NK-92 treated with Interleukin-12 subunit alpha and Interleukin-12 subunit beta, amount 100 ng/mL, for 24 hours (cell line): ENCODE measurements at regions not wholly inside any gene's neighbourhood (a gene's known extent, or its start where the extent isn't known, plus 50 kb on each side); places are given as distances from the start of the nearest gene placed in this dataset.

Experiments used
- DNase-seq: peaks from one replicate; lab custom pipeline; 2025; lab: John Stamatoyannopoulos, UW

GRCh38 chr9:14428781-14429230 is 114.9 kb upstream of the NFIB start:
- peak; percentile 28 for DNase-seq

DNA sequence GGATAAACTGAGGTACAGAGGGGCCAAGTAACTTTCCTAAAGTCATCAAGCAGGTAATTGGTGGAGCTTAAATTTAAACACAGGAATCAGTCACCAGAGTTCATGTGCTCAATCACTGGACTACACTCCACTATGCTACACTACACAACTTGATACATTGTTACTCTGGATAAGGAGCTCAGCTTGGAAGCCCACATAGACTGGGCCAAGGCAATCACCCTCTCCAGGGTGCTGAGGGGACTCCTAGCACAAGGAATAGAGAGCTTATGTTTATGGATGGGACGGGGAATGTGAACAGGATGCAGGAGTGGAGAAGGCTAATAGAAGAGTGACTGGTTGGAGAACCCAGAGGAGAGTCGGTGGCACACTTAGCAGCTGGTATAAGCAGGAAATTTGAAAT is 113.5 kb upstream of the NFIB start:
- DNase-seq = no peak

DNA sequence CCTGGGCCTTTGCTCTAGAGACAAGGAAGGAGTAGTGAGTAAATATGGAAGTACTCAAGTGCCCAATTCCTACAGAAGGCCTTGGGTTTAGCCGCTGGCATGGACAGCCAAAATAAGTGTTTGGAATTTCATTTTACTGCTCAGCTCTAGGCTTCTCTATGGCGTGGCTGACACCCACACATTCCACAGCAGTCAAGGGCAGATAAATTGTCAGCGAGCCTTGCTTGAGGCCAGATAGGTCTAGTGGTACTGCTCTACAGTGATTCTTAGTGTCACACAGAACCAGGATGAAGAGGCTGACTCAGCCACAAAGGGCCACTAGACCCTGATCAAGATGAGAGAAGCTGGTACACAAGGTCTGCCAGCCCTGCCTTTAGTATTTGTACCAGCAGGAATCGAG is 111.0 kb upstream of the NFIB start:
- DNase-seq = no peak

DNA sequence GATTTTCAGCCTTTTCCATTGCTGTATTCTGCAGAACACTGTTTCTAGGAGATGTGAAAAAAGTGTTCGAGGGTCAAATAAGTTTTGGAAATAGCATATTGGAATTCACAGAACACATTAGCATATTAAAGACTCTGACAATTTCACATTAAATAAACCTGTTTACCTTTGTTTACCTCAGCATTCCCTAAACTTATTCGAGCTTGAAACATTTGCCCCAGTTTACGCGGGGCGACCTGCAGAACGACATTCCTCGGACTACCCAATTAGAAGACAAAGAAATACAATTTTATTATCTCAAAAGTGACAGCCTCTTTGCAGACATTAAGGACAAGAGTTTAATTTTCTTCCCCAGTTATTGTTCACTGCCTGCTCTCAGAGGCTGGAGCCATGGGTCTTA is 110.3 kb upstream of the NFIB start:
- DNase-seq = no peak

GRCh38 chr9:14423815-14424261 is 109.9 kb upstream of the NFIB start:
- DNase-seq = no peak

DNA sequence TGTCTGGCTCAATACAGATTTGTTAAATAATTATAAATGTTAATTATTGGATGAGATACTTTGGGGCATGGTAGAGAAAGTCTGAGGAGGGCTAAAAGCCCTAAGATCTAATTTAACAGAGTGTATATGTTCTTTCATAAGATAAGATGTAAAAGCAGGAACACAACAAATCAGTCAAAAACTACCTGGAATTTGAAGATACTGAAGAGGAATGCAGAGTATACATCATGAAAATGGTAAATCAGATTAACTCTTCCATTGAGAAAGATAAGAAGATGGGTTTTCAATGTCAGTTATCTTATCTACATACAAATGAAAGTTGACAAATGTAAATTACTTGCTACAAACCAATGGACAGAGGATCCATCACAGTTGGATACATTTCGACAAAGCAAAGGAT is 107.3 kb upstream of the NFIB start:
- DNase-seq = no peak

- no peak for DNase-seq
These were observed 105.3 kb upstream of the NFIB start for GRCh38 chr9:14418941-14419937.

DNA sequence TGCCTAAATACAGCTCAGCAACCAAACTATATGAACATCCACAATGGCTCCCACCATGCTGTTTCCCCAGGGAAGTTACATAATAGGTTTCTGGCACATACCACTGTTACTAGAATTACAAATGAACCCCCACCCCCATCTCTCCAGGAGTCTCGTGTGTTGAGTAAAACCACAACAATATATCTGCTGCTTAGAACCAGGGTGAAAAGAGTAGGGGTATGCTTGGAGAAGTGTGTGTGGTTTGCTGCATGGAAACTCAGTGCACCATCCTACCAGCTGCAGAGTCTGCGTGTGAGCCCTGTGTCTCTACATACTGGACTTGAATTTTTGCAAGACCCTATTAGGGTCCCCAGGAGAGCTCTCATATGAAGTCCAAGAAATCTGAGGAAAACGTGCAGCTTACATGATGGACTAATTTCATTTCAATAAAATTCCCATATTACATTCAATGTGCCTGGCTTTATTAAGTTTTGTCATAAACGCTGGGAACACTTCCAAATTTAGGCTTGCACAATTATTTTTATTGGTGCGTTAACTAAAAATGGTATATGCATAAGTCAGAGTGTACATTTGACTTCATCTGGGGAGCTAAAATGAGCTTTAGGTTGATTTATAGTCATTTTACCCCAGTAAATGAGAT is 104.5 kb upstream of the NFIB start:
- DNase-seq = no peak

DNA sequence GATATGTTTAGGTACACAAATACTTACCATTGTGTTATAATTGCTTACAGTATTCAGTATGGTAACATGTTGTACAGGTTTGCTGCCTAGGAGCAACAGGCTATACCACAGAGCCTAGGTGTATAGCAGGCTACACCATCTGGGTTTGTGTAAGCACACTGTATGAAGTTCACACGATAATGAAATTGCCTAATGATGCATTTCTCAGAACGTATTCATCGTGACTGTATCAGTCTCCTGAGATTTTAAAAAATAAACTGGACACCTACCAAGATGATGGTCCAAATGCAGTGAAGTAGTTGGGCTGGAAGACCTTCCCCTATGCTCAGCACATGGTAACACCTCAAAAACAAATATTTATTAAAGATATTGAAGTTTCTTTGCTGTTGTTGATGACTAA is 103.3 kb upstream of the NFIB start:
- no peak for DNase-seq

DNA sequence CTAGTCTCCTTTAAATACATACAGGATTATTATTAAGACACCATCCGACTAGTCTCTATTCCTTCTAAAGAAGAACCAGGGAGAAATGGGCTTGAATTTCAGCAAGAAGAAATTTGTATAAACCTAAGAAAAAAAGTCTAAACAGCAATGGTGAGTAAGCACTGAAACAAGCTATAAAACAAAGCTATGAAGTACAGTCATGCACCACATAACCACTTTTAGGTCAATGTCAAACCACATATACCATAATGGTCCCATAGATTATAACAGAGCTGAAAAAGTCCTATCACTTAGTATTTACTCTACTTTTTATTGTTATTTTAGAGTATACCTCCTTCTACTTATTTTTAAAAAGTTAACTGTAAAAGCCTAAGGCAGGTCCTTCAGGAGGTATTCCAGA is 102.0 kb upstream of the NFIB start:
- no peak for DNase-seq

DNA sequence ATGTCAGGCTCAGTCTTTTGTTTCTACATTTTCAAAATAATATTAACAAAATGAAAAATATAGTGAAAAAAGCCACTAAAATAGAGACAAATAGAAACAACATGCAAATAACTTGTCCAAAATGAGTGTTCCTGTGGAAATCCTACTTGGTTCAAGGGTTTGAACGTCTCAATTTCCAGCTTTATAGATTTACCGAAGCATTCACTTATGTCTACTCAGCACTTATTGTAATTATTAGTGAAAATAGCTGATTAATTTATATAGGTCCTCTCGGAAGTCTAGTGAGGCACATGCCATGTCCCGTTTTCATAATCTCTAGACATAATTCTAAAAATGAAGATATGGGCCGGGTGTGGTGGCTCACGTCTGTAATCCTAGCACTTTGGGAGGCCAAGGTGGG is 99.9 kb upstream of the NFIB start:
- no peak for DNase-seq

- DNase-seq = no peak
These were observed 98.8 kb upstream of the NFIB start for GRCh38 chr9:14412775-14413174.

- no peak for DNase-seq
These were observed 92.5 kb upstream of the NFIB start for GRCh38 chr9:14406463-14406862.

GRCh38 chr9:14405176-14405706 is 91.3 kb upstream of the NFIB start:
- DNase-seq = no peak

GRCh38 chr9:14403081-14403480 is 89.1 kb upstream of the NFIB start:
- no peak for DNase-seq

GRCh38 chr9:14402583-14402982 is 88.6 kb upstream of the NFIB start:
- no peak for DNase-seq

- DNase-seq = no peak
These were observed 88.0 kb upstream of the NFIB start for GRCh38 chr9:14401911-14402310.

DNA sequence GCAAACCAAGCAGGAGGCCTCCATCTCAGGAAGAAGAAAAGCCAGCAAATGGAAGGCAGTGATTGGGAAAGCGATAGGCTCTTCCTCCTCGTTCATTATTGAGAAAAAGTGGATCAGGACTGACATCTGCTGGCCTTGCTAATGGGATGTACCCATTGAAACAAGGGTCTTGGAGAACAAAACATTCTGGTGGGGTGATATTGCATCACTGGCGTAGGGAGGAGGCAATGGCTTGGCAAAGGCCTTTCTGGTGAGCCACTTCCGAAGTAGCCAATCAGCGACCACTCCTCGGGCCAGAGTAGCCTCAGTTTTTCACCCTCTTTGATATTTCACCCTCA is 86.7 kb upstream of the NFIB start:
- no peak for DNase-seq

DNA sequence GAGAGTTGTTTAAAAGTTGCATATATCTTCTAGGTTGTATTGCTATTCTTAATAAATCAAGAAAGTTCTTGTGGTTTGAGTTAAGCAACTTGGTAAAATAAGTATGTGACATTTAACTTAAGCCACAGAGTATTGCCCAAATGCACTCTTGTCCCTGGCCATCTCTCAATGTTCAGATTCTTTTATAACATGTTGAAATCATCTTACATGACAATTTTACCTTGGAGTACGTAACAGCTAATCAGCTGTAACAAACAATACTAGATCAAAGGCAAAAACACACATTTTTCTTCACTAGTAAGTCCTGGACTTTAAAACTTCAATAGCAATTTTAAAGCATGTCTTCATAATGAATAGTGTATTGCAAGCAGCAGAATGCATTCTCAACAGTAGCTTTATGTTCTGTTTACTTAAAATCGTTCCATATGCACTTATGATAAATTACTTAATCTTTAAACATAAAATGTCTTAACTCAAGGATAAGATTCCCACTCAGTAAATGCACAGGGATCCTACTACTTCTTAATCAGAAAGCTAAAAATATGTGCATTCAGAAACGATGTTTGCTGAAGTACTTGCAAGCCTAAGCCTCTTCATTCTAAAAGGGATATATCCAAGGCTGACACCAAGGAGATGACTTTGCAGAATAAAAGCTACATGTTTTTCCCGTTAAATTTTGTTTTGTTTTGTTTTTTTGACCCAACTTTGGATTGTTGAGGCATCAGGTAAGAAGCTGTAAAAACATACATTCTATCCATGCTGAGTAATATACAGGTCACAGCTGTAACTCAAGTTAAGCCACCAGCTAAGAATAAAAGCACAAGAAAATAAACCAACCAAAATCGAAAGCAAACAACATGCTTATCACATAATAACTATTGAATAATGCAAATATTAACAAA is 86.1 kb upstream of the NFIB start:
- DNase-seq = no peak

GRCh38 chr9:14398473-14398872 is 84.5 kb upstream of the NFIB start:
- DNase-seq = no peak

DNA sequence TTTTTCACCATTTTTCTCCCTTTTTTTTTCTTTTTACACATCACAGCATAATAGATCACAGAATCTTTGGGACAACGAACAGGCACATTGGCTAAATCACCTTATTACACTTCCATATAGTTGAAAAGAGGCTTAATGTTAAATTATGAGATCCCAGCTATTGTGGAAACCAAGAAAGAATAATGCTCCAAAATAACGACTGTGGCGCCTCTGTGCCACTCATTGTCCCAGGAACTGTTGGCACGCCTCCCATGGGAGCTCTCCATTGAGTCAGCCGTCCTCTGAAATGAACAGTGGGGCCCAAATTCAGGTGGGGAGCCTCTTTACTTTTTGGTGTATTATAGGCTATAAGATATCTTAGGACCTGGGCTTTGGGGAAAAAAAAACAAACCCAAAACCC is 82.2 kb upstream of the NFIB start:
- DNase-seq = no peak
